DOHH2 (cell line): ENCODE measurements at regions not wholly inside any gene's neighbourhood (a gene's known extent, or its start where the extent isn't known, plus 50 kb on each side); places are given as distances from the start of the nearest gene placed in this dataset.

Experiments
- H3F3A ChIP-seq: fragments of 200-600 bp; sonication (generic), shearing (Covaris generic); 2 replicates; pipeline ENCODE4 v1.6.0; 2016; ENCODE audit warnings: antibody characterized with exemption, mild to moderate bottlenecking; ENCODE audit not compliant: control insufficient read depth, insufficient read depth
- H3K27ac ChIP-seq: fragments of 200-600 bp; sonication (generic); 2 replicates; pipeline ENCODE4 v1.5.1; 2014; ENCODE audit warnings: low read depth, mild to moderate bottlenecking, low read length, moderate library complexity
- H3K27me3 ChIP-seq: fragments of 200-600 bp; sonication (generic); 2 replicates; pipeline ENCODE4 v1.6.1; 2014; ENCODE audit warnings: mild to moderate bottlenecking, low read length, mixed read lengths; ENCODE audit not compliant: control insufficient read depth
- H3K36me3 ChIP-seq: fragments of 200-600 bp; sonication (generic); 2 replicates; pipeline ENCODE4 v1.6.1; 2014; ENCODE audit warnings: mild to moderate bottlenecking, low read length, moderate library complexity, mixed read lengths; ENCODE audit not compliant: control insufficient read depth
- H3K4me1 ChIP-seq: fragments of 200-600 bp; sonication (generic); 2 replicates; pipeline ENCODE4 v1.6.1; 2014; ENCODE audit warnings: mild to moderate bottlenecking, low read length, mixed read lengths; ENCODE audit not compliant: control insufficient read depth
- H3K4me2 ChIP-seq: fragments of 200-600 bp; sonication (generic); 2 replicates; pipeline ENCODE4 v1.6.0; 2014; ENCODE audit warnings: mild to moderate bottlenecking, low read length, moderate library complexity
- H3K4me3 ChIP-seq: fragments of 200-600 bp; sonication (generic); 2 replicates; pipeline ENCODE4 v1.5.1; 2014; ENCODE audit warnings: mild to moderate bottlenecking, low read length, mixed read lengths
- H3K79me2 ChIP-seq: fragments of 200-600 bp; sonication (generic); 2 replicates; pipeline ENCODE4 v1.6.1; 2014; ENCODE audit warnings: mild to moderate bottlenecking, low read length, mixed read lengths; ENCODE audit not compliant: control insufficient read depth
- H3K9me2 ChIP-seq: fragments of 200-600 bp; sonication (generic); replicated peaks from 2 replicates; pipeline ENCODE4 v1.6.1; 2014; ENCODE audit warnings: mild to moderate bottlenecking, low read length, mixed read lengths; ENCODE audit not compliant: control insufficient read depth
- H3K9me3 ChIP-seq: fragments of 200-600 bp; sonication (generic); 2 replicates; pipeline ENCODE4 v1.6.1; 2014; ENCODE audit warnings: antibody characterized with exemption, low read length, mixed read lengths; ENCODE audit not compliant: control insufficient read depth, insufficient read depth
- H4K20me1 ChIP-seq: fragments of 200-600 bp; sonication (generic); 2 replicates; pipeline ENCODE4 v1.6.0; 2014; ENCODE audit warnings: low read depth, mild to moderate bottlenecking, antibody characterized with exemption, low read length, moderate library complexity; ENCODE audit not compliant: control insufficient read depth, insufficient read depth
- CTCF ChIP-seq: fragments of 200-600 bp; sonication (generic); IDR thresholded peaks from one replicate; pipeline ENCODE4 v1.5.1; 2014; ENCODE audit warnings: antibody characterized with exemption, mild to moderate bottlenecking, low read depth, low read length; ENCODE audit not compliant: poor library complexity, severe bottlenecking
- EZH2phosphoT487 ChIP-seq: fragments of 200-600 bp; sonication (generic); IDR thresholded peaks from 2 replicates; pipeline ENCODE4 v1.6.1; 2017; ENCODE audit warnings: borderline replicate concordance, mild to moderate bottlenecking, antibody characterized with exemption, low read length, moderate library complexity, mixed read lengths

GRCh38 chr4:153116801-153117200, 87.4 kb upstream of the TRIM2 start:
- Histone ChIP-seq H3K79me2 (no peaks in the 10 kb centered on the region), H3K27ac (no peak overlapping the region), H3K9me2 (no peaks in the 10 kb centered on the region), H3K36me3 (no peaks in the 10 kb centered on the region), H4K20me1 (no peaks in the 10 kb centered on the region), H3K4me1 (no peaks in the 10 kb centered on the region), H3F3A (no peaks in the 10 kb centered on the region), H3K9me3 (no peaks in the 10 kb centered on the region), H3K4me2 (no peak overlapping the region), H3K4me3 (no peak overlapping the region), H3K27me3 (peaks cover 43% of the 10 kb centered on the region)
- no peak for TF ChIP-seq EZH2phosphoT487
- TF ChIP-seq CTCF, result no peak

GRCh38 chr4:153117554-153117953, 86.7 kb upstream of the TRIM2 start:
- TF ChIP-seq CTCF, result no peak
- no peak for TF ChIP-seq EZH2phosphoT487
- H3K9me3 ChIP-seq, result no peaks in the 10 kb centered on the region
- no peak overlapping the region for H3K4me3 ChIP-seq
- no peaks in the 10 kb centered on the region for H3K4me1 ChIP-seq
- H3K27me3 ChIP-seq, result peaks cover 35% of the 10 kb centered on the region
- no peaks in the 10 kb centered on the region for H4K20me1 ChIP-seq
- no peaks in the 10 kb centered on the region for H3K9me2 ChIP-seq
- no peaks in the 10 kb centered on the region for H3F3A ChIP-seq
- no peak overlapping the region for H3K27ac ChIP-seq
- no peak overlapping the region for H3K4me2 ChIP-seq
- H3K36me3 ChIP-seq, result no peaks in the 10 kb centered on the region
- H3K79me2 ChIP-seq, result no peaks in the 10 kb centered on the region

- no peak overlapping the region for H3K4me2 ChIP-seq
- no peaks in the 10 kb centered on the region for H3F3A ChIP-seq
- no peaks in the 10 kb centered on the region for H3K9me2 ChIP-seq
- peaks cover 18% of the 10 kb centered on the region for H3K27me3 ChIP-seq
- no peaks in the 10 kb centered on the region for H3K36me3 ChIP-seq
- no peaks in the 10 kb centered on the region for H3K4me1 ChIP-seq
- no peak overlapping the region for H3K27ac ChIP-seq
- no peak overlapping the region for H3K4me3 ChIP-seq
- TF ChIP-seq EZH2phosphoT487 (no peak), CTCF (no peak)
- H4K20me1 ChIP-seq, result no peaks in the 10 kb centered on the region
- no peaks in the 10 kb centered on the region for H3K79me2 ChIP-seq
- no peaks in the 10 kb centered on the region for H3K9me3 ChIP-seq
Observed at GRCh38 chr4:153119626-153120025, 84.6 kb upstream of the TRIM2 start.

- Histone ChIP-seq H3K36me3 (no peaks in the 10 kb centered on the region), H3K4me1 (no peaks in the 10 kb centered on the region), H3K27ac (no peak overlapping the region), H3K9me2 (no peaks in the 10 kb centered on the region), H3K27me3 (peaks cover 14% of the 10 kb centered on the region), H3K79me2 (no peaks in the 10 kb centered on the region), H3K9me3 (no peaks in the 10 kb centered on the region), H4K20me1 (no peaks in the 10 kb centered on the region), H3K4me3 (no peak overlapping the region), H3F3A (no peaks in the 10 kb centered on the region), H3K4me2 (no peak overlapping the region)
- TF ChIP-seq CTCF (no peak), EZH2phosphoT487 (no peak)
Observed at GRCh38 chr4:153120235-153120634, 84.0 kb upstream of the TRIM2 start.
